ENCODE measurements at regions not wholly inside any gene's neighbourhood (a gene's known extent, or its start where the extent isn't known, plus 50 kb on each side); places are given as distances from the start of the nearest gene placed in this dataset.

GRCh38 chr17:51527225-51527982 lies 267.1 kb downstream of the UTP18 start:
- Histone ChIP-seq H3K27ac (no peak overlapping the region), H3K4me3 (replicated peaks in 1 of 3) (no peak overlapping the region), H3K4me1 (no peaks in the 10 kb centered on the region), H3K9me3 (no peaks in the 10 kb centered on the region), H3K36me3 (no peaks in the 10 kb centered on the region), H3K27me3 (no peaks in the 10 kb centered on the region)
- WGBS, 2 donors: 74 to 78% methylated on average over 9 of the region's 9 CpGs
- no peak for DNase-seq
- intact Hi-C loops (cut with DNase I): no loop called here
- TF ChIP-seq CTCF (IDR thresholded peaks at IDR 0.05): no peak
- no peak for TF ChIP-seq POLR2A (IDR thresholded peaks at IDR 0.05)

GRCh38 chr17:51528111-51528510 lies 267.8 kb downstream of the UTP18 start:
- Histone ChIP-seq H3K36me3 (no peaks in the 10 kb centered on the region), H3K27me3 (no peaks in the 10 kb centered on the region), H3K9me3 (no peaks in the 10 kb centered on the region), H3K4me3 (replicated peaks in 1 of 3) (no peak overlapping the region), H3K4me1 (no peaks in the 10 kb centered on the region), H3K27ac (no peak overlapping the region)
- 76 to 80% methylated on average over 6 of the region's 6 CpGs for WGBS, 2 donors
- TF ChIP-seq POLR2A (IDR thresholded peaks at IDR 0.05) (no peak), CTCF (IDR thresholded peaks at IDR 0.05) (no peak)
- intact Hi-C loops (cut with DNase I): no loop called here
- DNase-seq: no peak

GRCh38 chr17:51533219-51533618 lies 272.9 kb downstream of the UTP18 start:
- no peak for DNase-seq
- no peaks in the 10 kb centered on the region for H3K27me3 ChIP-seq
- intact Hi-C loops (cut with DNase I): no loop called here
- H3K36me3 ChIP-seq: no peaks in the 10 kb centered on the region
- TF ChIP-seq CTCF (IDR thresholded peaks at IDR 0.05) (no peak), POLR2A (IDR thresholded peaks at IDR 0.05) (no peak)
- no peak overlapping the region for H3K27ac ChIP-seq
- no peaks in the 10 kb centered on the region for H3K4me1 ChIP-seq
- no peak overlapping the region for H3K4me3 ChIP-seq (replicated peaks in 1 of 3)
- H3K9me3 ChIP-seq: no peaks in the 10 kb centered on the region
- WGBS, 2 donors: 82 to 87% methylated on average over 3 of the region's 3 CpGs

- no peaks in the 10 kb centered on the region for H3K4me1 ChIP-seq
- WGBS, 2 donors: 61 to 62% methylated on average over 3 of the region's 3 CpGs
- H3K4me3 ChIP-seq (replicated peaks in 1 of 3): no peak overlapping the region
- no peak overlapping the region for H3K27ac ChIP-seq
- TF ChIP-seq POLR2A (IDR thresholded peaks at IDR 0.05) (no peak), CTCF (IDR thresholded peaks at IDR 0.05) (no peak)
- intact Hi-C loops (cut with DNase I): no loop called here
- no peaks in the 10 kb centered on the region for H3K27me3 ChIP-seq
- DNase-seq: no peak
- H3K36me3 ChIP-seq: no peaks in the 10 kb centered on the region
- H3K9me3 ChIP-seq: no peaks in the 10 kb centered on the region
Observed at GRCh38 chr17:51533821-51534220, 273.5 kb downstream of the UTP18 start.

GRCh38 chr17:51536627-51537026 lies 276.3 kb downstream of the UTP18 start:
- Histone ChIP-seq H3K36me3 (no peaks in the 10 kb centered on the region), H3K4me1 (no peaks in the 10 kb centered on the region), H3K9me3 (no peaks in the 10 kb centered on the region), H3K27ac (no peak overlapping the region), H3K4me3 (replicated peaks in 1 of 3) (no peak overlapping the region), H3K27me3 (no peaks in the 10 kb centered on the region)
- DNase-seq: no peak
- intact Hi-C loops (cut with DNase I): loop anchor here (5.0 kb wide), 1 partner anchor 164 kb away; no protein-coding TSS in a partner anchor
- WGBS, 2 donors: 80 to 82% methylated on average over 7 of the region's 7 CpGs
- TF ChIP-seq POLR2A (IDR thresholded peaks at IDR 0.05) (no peak), CTCF (IDR thresholded peaks at IDR 0.05) (no peak)

Data from thyroid gland (tissue), 4 donors.